Prostate gland (tissue), 2 donors: ENCODE measurements at regions not wholly inside any gene's neighbourhood (a gene's known extent, or its start where the extent isn't known, plus 50 kb on each side); places are given as distances from the start of the nearest gene placed in this dataset.

Source experiments
- POLR2A ChIP-seq: fragments of 450-650 bp; IDR thresholded peaks from one replicate; pipeline ENCODE4 v1.6.1; 2016; ENCODE audit warnings: antibody characterized with exemption, mild to moderate bottlenecking
- POLR2AphosphoS5 ChIP-seq: sonication (generic); formaldehyde crosslinking; IDR thresholded peaks from one replicate; pipeline ENCODE4 v1.6.1; 2017; ENCODE audit warnings: antibody characterized with exemption
- TF ChIP-seq, protein P1 (sequence below), 4 experiments: fragments of 200-600 bp in 2 of 4; fragments of 450-650 bp in 2 of 4; sonication (generic) in 2 of 4; IDR thresholded peaks; 1 replicate in 3 of 4; 2 replicates in 1 of 4; pipeline ENCODE4 v1.5.1; 2016 to 2019; ENCODE audit warnings: antibody characterized with exemption in 4 of 4, mild to moderate bottlenecking in 2 of 4, moderate library complexity in 2 of 4

GRCh38 chr3:177461765-177462164 lies 264.5 kb upstream of the TBL1XR1 start:
- TF ChIP-seq POLR2A (no peak), POLR2AphosphoS5 (no peak)
- TF ChIP-seq, protein P1, sequence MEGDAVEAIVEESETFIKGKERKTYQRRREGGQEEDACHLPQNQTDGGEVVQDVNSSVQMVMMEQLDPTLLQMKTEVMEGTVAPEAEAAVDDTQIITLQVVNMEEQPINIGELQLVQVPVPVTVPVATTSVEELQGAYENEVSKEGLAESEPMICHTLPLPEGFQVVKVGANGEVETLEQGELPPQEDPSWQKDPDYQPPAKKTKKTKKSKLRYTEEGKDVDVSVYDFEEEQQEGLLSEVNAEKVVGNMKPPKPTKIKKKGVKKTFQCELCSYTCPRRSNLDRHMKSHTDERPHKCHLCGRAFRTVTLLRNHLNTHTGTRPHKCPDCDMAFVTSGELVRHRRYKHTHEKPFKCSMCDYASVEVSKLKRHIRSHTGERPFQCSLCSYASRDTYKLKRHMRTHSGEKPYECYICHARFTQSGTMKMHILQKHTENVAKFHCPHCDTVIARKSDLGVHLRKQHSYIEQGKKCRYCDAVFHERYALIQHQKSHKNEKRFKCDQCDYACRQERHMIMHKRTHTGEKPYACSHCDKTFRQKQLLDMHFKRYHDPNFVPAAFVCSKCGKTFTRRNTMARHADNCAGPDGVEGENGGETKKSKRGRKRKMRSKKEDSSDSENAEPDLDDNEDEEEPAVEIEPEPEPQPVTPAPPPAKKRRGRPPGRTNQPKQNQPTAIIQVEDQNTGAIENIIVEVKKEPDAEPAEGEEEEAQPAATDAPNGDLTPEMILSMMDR (IDR thresholded peaks at IDR 0.05): no peak
